ENCODE measurements at regions not wholly inside any gene's neighbourhood (a gene's known extent, or its start where the extent isn't known, plus 50 kb on each side); places are given as distances from the start of the nearest gene placed in this dataset.

DNA sequence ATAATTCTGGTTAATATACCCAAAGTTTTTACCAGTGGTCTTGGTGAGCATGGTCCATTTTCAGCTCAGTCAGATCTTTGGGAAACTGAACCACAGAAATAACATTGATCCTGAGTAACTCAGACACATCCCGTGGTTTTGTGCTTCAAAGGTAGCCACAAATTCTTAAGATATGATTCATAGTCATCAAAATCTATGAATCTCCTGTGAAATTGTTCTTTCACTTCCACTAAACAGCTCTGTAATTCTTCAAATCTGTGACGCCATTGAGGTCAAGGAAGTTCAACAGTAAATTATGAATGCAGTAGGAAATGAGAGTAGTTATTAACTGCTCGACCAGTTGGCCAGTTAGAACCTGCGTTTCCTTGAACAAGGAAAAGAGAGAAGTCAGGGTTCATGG lies 147.3 kb downstream of the IRS1 start:
- no peak for DNase-seq

- DNase-seq: peak in 1 of 4 experiments; percentile 14
These were observed 149.6 kb downstream of the IRS1 start for GRCh38 chr2:226649871-226650660.

DNA sequence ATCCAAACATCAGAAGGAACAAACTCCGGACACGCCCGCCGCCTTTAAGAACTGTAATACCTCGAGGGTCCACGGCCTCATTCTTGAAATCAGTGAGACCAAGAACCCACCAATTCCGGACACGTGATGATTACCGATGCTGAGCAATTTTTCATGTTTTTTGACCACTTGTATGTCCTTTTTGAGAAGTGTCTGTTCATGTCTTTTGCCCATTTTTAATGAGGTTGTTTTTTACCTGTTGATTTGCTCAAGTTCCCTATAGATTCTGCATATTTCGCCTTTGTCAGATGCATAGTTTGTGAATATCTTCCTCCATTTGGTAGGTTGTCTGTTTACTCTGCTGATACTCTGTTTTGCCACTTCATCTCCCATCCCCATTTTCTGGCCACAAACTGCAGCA lies 150.4 kb downstream of the IRS1 start:
- no peak for DNase-seq

GRCh38 chr2:226647621-226648518 lies 151.8 kb downstream of the IRS1 start:
- DNase-seq: no peak

- DNase-seq: no peak
These were observed 155.2 kb downstream of the IRS1 start for GRCh38 chr2:226644399-226644865.

- DNase-seq: no peak
These were observed 155.7 kb downstream of the IRS1 start for GRCh38 chr2:226643946-226644282.

DNA sequence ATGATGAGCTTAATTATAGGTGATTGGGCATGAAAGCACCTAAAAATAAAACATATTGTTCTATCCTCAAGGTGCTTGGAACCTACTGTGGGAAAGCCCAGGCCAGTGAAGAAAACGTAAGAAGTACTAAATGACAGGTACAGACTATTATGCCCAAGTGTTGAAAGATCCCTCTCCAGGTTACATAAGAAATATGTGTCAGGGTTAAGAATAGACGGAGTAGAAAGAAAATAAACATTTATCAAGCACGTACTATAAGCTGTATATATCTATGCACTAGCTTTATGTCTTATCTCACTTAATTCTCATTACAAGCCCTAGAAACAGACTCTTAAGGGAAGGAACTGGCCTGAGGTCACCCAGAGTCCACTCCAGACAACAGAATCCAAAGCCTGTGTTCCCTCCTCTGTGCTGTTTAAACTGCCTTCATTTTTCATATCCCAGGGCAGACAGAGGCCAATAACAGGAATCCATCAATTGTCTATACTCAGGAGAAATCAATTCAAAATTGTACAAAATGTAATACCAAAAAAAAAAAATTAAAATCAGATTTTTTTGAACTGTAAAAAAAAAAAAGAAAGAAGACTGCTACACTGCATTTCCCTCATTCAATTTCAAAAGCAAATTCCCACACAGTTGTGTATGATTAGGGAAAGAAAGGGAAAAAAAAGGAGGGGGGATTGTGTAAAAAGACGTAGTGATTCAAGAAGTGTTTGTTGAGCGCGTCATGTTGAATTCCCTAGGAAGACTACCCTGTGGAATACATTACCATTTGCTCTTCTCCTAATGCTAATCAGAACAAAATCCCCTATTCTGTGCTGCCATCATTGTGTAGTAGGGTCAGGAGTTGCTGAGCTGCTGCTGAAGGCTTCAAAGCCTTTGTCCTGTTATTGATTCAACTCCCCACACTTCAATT lies 156.3 kb downstream of the IRS1 start:
- no peak for DNase-seq

DNA sequence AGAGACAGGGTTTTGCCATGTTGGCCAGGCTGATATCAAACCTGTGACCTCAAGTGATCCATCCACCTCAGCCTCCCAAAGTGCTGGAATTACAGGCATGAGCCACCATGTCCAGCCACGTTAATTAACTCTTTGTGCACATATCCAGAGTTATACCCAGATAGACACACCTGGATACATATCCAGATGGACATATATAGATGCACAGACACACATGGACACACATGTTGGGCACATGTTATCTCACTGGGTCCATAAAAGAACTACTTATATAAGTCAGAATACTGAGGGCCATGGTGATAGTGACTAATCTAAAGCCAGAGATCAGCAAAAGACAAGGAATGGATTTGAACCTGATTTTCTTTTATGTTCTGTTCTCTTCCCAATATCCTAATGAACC lies 158.6 kb downstream of the IRS1 start:
- DNase-seq: no peak

- DNase-seq: no peak
These were observed 159.1 kb downstream of the IRS1 start for GRCh38 chr2:226640501-226640900.

- DNase-seq: no peak
These were observed 160.1 kb downstream of the IRS1 start for GRCh38 chr2:226639550-226639949.

GRCh38 chr2:226638576-226638975 lies 161.0 kb downstream of the IRS1 start:
- no peak for DNase-seq

GRCh38 chr2:226637383-226637782 lies 162.2 kb downstream of the IRS1 start:
- no peak for DNase-seq

DNA sequence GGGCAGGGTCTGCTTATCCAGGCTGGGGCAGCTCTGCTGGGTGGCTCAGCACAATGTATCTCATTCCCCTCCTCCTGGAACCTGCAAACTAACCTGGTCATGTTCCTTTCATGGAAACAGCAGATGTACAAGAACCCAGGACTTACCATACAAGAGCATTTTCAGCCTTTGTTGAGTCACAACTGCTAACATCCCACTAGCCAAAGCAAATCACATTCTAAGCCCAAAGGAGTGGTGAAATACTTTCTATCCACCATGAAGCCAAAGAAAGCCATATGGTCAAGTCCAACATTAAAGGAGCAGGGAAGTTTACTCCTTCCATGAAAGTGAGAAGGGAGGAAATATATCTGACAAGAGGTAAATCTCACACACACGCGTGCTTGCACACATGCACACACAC lies 163.0 kb downstream of the IRS1 start:
- no peak for DNase-seq

GRCh38 chr2:226634943-226635604 lies 164.5 kb downstream of the IRS1 start:
- DNase-seq: no peak

GRCh38 chr2:226631671-226632070 lies 167.9 kb downstream of the IRS1 start:
- no peak for DNase-seq

DNA sequence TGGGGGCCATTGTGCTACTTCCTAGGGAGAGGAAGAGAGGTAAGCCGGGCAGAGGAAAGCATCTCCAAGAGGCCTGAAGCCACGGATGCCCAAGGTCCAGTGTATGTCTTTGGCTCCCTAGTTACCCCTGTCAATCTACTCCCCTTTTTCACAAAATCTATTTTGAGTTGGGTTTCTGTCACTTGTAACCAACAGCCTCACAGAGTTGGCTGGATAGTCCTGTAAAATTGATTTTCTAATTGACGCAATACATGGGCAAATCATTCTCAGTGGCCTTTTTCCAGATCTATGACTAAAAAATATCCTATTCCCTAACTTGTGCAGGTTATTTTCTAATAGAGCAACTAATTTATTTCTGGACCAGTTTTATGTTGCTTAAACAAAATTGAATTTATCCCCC lies 168.4 kb downstream of the IRS1 start:
- DNase-seq: no peak

DNA sequence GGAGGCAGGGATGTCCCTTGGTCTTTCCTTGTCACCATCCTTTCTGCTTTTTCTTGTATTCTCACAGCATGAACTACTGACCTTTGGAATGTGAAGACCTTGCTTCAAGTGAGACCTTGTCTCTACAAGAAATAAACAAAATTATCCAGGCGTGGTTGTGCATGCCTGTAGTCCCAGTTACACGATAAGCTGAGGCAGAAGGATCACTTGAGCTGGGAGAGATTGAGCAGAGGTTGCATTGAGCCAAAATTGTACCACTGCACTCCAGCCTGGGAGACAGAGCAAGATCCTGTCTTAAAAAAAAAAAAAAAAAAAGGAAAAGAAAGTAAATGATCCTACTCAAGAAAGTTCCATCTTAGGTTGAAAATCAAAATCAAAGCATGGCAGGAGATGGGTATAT lies 173.7 kb downstream of the IRS1 start:
- no peak for DNase-seq

- DNase-seq: no peak
These were observed 175.8 kb downstream of the IRS1 start for GRCh38 chr2:226623587-226624368.

DNA sequence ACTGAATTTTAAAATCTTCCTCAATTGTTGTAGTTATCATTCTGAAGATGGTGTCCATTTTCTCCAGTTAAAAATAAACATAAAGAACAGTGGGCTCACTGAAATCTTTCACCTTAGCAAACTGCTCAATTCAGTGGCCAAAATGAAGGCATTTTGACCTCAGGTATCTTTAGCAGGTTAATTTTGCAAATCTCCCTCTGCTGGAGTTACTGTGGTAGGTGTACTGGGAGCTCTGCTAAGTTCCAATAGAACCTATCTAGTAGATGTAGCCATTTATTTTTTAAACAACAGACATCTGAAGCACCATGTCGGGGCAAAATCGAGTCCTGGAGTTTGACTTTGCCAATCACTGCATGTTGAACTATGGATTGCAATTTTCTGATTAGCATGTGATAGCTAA lies 177.1 kb downstream of the IRS1 start:
- DNase-seq: no peak

GRCh38 chr2:226620176-226620575 lies 179.4 kb downstream of the IRS1 start:
- DNase-seq: no peak

DNA sequence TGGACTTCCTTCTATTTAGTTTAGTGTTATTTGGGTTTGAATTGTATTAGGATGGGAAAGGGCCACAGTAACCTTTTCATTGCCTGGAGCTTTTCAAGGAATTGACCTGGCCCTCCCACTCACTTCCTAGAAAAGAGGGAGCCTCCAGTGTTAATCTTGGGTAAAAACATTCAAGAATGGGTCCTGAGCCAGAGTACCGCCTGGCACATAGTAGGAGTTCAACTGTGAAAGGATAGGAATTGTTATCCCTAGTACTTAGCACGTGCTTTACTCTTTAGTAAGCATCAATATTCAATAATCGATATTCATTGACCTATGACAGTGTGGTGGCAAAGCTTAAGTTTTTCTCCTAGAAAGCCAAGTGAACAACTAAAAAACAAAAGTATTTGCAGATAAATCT lies 179.9 kb downstream of the IRS1 start:
- no peak for DNase-seq

Data from activated CD4-positive, CD25-positive, alpha-beta regulatory T cell (primary cell).